ENCODE measurements at regions not wholly inside any gene's neighbourhood (a gene's known extent, or its start where the extent isn't known, plus 50 kb on each side); places are given as distances from the start of the nearest gene placed in this dataset.
"Not testable (repeated sequence)": the region's sequence is repeated elsewhere in the genome, so short reads cannot be mapped to it uniquely, and the experiment has no call there.

DNA sequence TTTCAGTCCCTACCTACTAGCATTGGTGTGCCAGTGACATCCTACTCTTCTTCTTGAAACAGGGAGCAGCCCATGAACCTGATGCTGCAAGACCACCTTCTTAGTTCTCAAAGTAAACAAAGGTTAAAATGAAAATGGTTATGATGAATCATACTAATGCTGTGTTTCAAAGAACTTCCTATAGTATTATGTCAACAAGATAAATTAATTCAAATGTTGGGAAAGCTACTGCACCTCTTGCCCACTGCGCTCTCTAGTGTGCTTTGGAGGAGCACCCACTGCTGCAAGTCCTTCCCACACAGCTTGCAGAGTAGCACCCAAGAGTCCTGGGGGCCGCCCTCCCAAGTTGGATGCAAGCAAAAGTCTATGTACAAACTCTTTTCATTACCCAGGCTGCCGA, 81.1 kb downstream of the CD200R1L start:
- DNase-seq: no peak

DNA sequence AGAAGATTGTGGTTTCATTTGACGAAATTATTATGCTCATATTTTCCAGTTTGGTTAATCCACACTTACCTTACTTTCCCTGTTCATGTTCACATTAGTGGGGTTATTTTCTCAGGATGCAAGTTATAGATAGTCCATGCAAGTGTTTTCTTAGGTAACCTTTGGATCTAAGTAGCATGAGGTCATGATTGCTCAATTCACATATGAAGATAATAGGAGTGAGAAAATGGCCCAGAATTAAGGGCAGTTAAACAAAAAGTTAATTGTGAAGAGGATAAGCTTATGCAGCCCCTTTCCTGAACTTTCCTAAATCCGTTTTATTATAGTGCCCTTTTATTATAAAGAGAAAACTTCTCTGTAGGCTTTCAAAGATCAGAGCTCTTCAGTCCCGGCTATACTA, 83.4 kb downstream of the CD200R1L start:
- DNase-seq: no peak

DNA sequence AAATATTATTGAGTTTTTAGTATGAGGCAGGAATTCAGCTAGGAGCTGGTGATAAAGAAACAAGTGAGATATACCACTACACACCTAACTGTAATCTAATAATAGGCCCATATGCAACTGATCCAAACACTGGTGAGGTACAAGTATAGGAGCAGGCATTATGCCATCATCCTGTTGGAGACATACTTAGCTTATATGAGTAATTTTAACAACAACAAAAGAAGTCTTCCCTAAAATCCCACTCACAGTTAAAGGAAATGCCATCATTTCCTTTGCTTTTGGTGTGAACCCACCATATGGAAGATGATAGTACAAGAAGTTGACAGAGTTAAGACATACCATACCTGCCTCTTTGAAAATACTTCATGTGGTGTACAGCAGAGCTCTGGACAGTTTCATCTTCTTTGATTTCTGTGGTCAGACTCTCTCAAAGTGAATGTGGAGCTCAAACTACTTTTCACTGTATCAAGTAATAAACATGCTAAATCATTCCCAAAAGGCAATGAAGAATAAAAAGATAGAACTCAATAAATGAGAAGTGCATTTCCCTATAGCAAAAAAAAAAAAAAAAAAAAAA, 85.5 kb downstream of the CD200R1L start:
- peak; percentile 38 to 67 (median 56) for DNase-seq

DNA sequence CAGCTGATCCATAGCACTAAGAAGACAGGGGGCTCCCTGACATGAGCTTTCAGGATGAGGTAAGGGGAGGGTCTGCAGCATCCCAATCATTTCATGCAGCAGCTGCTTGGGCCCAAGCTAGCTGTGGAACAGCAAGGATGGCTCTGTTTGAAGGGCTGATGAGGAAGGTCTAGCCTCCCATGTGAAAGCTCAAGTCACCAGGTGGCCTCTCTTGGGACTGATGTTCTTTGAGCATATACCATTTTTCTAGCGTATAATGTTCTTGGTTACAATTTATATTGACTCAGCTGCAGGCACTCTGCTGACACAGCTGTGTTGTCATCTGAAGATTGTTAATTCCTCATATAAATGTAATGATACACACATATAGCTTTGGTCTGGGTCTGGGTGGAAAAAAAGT, 87.0 kb downstream of the CD200R1L start:
- DNase-seq: no peak

DNA sequence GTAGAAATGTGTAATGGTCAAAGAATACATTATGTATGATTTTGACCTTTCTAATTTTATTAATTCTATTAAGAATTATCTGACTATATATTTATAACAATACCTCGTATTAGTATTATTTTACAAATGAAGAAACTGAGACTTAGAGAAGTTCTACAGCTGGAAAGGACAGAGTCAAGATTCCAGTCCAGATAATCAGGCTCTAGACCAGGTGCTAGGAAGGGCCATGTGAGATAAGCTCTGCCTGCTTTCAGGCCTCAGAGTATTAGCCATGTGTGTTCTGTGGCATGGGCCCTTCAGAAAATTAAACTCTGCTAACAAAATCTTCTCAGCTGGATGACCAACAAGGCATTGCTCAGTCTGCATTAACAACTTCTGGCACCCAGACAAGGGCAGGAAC, 87.5 kb downstream of the CD200R1L start:
- no peak for DNase-seq

DNA sequence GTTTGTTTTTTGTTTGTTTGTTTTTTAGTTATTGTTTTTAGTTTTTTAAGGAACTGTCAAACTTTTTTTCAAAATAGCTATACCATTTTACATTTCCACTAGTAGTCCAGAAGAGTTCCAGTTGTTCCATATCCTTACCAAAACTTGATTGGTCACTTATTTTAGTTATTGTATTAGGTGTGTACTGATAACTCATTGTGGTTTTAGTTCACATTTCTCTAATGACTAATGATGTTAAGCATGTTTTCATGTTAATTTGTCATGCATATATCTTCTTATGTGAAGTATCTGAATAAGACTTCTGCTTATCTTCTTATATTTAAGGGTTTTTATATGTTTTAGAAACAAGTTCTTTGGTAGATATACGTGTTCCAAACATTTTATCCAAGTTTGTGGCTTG, 89.5 kb downstream of the CD200R1L start:
- DNase-seq: no peak

DNA sequence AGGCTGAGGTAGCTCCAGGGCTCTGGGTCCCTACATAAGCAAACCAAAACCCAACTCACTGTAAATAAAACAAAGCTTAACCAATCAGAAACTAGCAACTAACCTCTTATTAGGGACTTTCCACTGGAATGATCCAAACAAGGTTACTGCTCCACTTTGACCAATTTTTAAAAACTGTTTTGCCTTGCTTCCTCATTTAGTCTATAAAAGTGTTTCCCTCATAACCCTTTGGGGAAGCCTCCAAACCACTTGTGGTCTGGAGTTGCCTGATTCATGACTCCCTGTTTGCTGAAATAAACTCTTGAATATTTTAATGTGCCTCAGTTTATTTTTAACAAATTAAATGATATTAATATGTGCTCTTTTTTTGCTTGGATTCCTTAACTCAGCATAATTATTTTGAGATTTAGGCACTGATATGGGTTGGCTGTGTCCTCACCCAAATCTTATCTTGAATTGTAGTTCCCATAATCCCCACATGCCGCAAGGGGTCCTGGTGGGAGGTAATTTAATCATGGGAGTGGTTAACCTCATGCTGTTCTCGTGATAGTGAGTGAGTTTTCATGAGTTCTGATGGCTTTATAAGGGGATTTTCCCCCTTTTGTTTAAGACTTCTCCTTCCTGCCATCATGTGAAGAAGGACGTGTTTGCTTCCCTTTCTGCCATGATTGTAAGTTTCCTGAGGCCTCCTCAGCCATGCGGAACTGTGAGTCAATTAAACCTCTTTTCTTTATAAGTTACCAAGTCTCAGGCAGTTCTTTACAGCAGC, 90.6 kb downstream of the CD200R1L start:
- peak; percentile 68 to 91 (median 88) for DNase-seq

DNA sequence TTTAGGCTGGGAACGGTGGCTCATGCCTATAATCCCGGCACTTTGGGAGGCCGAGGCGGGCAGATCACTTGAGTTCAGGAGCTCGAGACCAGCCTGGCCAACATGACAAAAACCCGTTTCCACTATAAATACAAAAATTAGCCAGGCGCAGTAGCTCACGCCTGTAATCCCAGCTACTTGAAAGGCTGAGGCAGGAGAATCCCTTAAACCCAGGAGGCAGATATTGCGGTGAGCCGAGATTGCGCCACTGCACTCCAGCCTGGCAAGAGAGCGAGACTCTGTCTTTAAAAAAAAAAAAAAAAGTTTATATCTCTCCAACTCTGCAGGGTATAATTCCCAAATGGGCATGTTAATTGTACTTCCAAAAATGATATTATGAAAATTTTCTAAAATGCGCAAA, 91.6 kb downstream of the CD200R1L start:
- not testable (repeated sequence) for DNase-seq

DNA sequence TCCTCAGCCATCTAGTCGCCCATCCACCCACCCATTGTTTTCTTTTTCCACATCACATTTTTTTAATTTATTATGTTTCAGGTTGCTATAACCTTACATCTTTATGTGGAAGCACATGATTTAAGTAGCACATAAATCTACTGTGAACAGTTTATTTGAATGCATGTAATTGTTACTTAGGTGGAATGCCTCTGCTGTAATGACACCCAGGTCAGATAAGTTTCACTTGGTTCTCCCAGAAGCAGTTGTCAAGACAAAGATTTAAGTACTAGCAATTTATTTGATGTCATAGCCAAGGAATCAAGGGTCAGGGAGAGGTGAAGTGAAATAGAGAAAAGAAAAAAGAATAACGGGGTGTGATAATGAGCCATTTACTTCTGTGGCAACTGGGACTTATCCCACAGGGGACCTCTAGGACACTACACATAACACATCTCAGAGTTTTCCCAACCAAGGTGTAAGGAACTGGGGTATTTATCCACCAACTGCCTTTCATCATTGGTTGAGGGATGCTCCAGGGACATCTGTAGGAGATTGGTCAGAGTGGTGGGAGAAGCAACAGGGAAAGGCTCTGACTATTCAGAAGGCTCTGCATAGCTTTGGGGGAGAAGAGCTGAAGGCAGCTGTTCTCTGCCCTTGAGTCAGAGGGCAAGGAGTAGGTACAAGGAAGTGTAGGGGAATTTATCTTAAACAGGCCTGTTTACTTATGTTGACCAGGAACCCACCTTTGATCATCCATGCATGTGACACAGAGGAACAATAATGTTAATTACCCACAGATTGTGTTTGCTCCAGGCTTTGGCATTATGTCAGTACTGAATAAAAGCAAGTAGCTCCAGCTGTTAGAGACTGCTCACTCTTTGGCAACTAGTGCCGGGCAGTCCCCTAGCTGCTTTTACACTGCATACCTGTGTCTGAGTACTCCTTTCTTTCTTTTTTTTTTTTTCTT, 94.8 kb downstream of the CD200R1L start:
- DNase-seq: no peak

DNA sequence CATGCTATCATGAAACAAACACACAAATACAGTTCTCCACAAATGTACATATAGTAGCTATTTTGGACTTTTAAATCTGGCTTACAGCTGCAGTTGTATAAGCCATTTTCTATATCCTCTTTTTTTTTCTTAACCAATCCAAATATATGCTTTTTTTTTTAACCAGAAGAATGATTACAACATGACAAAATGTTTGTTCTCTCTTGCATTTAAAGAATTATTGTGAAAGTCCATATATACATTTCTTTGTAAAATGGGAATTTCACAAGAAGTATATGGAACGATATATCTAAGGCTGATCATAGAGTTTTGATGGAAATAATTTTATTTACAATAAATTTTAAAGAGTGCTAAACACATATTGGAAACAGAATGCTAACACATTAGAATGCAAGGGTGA, 95.6 kb downstream of the CD200R1L start:
- DNase-seq: peak in 2 of 3 donors; percentile 57 to 58

DNA sequence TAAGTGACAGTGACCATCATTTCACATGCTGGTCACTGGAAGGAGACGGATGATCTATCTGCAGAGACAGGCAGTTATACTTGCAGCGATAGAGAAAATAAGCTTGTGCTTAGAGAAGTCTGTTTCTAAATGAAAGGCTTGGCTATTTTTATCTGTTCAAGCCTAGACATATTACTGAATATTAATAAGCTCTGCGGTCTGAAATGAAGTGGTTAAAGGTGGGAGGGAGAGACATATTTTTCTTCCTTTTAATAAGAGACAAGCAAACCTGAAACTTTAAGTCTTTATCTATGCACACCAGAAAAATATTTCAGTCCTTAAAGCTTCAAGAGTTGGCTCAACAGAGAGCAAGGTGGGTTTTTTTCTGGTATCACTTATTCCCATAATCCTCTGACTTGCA, 99.0 kb downstream of the CD200R1L start:
- no peak for DNase-seq

DNA sequence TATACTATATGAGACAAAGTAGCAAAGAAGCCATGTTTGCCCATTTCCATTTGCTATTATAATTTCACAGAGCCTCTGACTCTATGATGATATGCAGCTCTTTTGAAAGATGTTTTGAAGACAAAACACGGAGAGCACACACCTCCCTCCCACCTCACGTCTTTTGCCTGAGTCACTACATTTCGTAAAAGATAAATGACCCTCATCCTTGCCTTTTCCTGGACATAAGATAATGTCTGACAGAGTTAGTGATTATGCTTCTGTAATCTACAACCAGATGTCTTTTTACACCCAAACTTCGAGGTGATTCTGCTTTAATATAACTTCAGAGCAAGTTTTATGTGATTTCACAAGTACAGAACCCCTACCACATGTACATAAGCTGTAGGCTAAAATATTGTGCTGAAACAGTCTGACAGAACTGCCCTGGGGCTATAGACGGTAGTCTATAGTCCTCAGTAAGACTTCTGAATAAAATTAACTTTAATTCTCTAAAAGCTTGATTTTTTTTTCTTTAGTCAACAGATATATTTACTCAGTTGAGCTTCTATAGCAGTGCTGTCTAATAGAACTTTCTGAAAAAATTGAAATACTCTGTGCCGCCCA, 99.9 kb downstream of the CD200R1L start:
- DNase-seq: no peak

DNA sequence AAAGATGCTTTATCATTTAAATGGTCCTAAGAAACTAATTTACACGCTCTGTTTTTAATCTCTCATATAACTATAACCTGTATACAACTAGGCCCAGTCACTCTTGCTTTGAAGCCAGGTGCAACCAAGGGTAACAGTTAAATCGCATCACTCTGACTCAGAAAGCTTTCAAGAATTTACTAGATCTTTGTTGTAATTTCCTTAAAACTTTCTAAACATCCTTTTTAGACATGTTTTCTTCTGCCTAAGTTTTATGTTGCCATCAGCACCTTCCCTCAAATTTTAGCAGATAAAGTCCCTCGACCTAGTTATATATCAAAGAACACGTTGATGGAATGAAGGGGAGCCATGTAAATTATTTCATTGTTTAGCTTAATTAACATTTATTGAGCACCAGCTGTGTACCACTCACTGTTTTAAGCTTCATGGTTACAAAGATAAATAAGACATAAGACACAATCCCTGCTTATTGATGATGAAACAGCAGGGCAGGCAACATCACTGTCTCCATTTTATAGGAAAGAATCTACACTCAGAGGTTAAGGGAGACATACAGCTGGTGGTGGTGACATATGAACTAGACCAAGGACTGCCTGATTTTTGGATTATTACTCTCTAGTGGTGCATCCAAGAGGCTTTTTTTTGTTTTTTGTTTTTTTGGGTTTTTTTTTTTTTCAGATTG, 101.0 kb downstream of the CD200R1L start:
- no peak for DNase-seq

DNA sequence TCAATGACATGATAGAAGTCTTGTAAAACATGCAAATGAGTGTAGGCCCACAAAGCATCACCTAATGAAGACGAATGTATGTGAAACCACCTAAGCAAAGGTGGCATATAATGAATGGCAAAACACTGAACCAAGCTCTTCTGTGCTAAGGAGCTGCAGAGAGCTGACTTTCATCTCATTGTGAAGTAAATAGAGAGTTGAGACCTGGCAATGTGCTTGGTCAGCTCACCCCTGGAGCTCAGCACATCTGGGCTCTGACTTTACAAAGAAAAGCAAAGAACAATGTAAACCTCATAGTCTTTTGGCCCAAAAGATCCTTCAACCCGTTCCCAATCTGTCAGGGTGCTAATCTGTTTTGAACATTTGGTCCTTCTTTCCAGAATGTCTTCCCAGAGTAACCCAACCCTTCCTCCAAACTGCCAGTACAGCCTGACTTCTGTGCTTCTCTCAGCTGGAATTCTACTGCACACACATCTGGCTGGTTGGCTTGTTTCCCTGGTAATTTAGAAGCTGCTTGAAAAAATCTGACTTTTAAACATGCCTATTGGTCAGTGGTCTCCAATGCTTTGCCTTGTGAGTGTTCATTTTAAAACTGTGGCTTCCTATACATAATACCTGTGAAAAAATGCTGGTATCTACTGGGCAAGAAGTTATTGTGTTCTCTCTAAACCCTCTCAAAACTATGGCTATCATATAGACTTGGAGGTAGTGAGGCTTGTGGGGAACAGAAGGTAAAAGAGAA, 101.7 kb downstream of the CD200R1L start:
- DNase-seq: no peak

DNA sequence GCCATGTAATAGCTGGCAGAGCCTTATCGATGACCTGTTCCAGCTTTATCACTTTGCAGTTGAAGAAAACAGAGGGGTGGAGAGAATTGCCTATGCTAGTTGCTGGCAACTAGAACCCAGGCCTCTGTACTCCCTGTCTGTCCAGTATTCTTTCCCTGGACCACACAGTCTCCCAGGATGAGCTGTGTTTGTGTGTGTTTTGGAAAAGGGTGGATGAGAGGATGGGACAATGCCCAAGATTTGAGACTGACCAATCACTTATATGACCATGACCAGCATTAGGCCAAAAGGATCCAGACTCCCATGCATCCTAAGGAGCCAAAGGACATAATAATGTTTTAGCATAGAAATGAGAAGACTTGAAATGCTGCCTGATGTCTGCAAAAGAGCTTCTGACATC, 102.6 kb downstream of the CD200R1L start:
- no peak for DNase-seq

DNA sequence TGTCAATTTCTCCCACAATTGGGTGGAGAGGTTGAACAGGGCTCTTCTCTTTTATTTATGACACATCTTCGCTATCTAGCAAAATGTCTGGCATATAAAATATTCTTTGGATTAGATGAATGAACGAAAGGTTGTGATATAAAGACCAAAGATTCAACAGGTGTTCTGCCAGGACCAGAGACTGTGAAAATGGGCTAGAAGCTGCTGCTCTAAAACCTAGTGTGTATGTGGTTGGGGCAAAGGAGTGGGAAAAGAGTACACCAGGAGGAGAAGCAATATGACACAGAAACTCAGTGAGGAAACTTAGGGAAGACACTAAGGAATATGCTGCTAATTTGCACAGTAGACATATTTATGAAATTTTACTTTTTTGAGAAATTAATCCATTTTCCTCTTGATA, 102.0 kb upstream of the CCDC80 start:
- DNase-seq: no peak

DNA sequence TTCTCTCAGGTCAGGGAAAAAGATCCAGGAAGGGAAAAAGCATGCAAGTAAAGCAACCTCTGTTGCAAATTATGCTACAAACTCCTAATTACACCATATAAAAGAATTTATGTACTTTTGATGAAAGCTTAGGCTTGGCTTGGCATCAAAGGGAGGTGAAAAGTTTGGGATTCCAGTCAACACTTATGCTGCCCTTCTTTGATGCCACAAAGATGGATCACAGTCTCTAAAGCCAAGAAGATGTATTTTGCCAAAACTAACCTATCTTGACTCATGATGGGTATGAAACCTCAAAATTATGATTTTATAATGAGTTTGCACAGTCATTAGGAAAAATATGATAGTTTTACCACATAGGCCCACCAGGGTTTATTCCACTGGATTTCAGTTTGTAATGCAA, 101.0 kb upstream of the CCDC80 start:
- DNase-seq: no peak

DNA sequence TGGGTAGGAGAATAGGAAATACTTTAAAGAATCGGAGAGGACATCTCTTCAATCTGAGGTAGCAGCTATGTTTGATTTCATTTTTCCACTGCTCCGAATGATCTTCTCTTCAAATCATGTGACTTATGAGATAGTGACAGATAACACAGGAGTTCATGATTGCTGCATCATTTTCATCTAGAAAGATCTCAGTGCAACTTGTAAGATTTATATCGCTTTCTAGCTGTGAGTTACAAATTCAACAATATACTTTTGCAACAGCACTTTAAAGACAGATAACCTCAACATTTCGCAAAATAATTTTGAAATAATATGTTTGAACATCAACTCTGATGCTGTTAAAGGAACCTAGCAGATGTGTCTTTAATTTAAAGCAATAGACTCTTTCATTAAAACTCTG, 99.9 kb upstream of the CCDC80 start:
- no peak for DNase-seq

DNA sequence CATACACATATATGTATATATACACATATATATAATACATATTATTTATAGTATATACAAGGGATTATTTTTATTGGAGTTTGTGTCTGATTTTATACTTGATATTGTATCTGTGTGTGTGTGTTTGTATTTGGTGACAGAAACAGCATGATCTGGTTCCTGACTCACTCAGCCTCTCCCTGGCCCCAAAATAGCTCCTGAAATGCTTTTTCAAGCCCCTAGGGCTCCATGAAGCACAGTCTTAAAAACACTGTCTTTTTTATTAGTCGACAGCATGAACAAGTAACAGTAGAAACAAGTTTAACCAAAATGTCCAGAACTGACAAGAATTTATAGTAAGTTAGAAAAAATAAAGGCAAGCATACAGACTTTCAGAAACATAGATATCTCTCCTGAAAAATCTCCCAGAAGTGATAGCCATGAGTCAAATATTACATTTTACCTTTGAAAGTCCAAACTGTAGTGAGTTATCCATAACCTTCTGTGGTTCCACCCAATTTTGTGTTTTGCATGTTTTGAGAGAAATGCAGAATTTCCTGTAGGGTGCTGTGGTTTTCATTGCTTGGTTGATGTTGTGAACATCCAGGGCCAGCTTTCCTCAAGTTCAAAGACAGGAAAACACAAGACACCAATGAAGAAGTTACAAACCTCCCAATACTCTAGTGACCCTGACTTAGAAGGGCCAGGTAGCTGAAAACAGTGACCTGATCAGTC, 98.5 kb upstream of the CCDC80 start:
- DNase-seq: no peak

DNA sequence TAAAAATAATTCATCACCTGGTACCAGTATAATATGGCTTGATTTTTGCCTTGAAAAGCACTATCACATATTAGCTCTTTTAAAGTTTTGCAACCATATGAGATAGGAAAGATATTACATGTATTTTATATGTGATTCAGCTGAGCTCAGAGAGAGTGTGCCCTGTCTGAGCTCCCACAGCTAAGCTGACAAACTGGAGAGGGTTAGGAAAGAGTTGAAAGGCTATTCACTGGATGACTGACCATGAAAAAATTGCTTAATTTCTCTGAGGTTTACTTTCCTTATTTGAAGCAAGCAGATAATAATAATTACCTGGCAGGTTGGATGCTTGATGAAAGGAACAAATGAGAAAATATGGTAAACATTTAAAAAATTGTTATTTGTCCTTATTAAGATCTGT, 97.4 kb upstream of the CCDC80 start:
- peak in 1 of 3 donors; percentile 37 for DNase-seq
